ENCODE measurements at regions not wholly inside any gene's neighbourhood (a gene's known extent, or its start where the extent isn't known, plus 50 kb on each side); places are given as distances from the start of the nearest gene placed in this dataset.
"Not testable (repeated sequence)": the region's sequence is repeated elsewhere in the genome, so short reads cannot be mapped to it uniquely, and the experiment has no call there.

GRCh38 chr6:26224940-26225847 is 138.0 kb downstream of the HFE start:
- H3K36me3 Mint-ChIP-seq (ENCODE audit: low read depth), result peaks cover 3% of the 10 kb centered on the region
- no peak overlapping the region for H3K27ac Mint-ChIP-seq
- H3K27me3 Mint-ChIP-seq, result no peaks in the 10 kb centered on the region
- no peak overlapping the region for H3K4me3 Mint-ChIP-seq
- peaks cover 10% of the 10 kb centered on the region for H3K4me1 Mint-ChIP-seq (ENCODE audit: low read depth)
- H3K9me3 Mint-ChIP-seq, result no peaks in the 10 kb centered on the region

DNA sequence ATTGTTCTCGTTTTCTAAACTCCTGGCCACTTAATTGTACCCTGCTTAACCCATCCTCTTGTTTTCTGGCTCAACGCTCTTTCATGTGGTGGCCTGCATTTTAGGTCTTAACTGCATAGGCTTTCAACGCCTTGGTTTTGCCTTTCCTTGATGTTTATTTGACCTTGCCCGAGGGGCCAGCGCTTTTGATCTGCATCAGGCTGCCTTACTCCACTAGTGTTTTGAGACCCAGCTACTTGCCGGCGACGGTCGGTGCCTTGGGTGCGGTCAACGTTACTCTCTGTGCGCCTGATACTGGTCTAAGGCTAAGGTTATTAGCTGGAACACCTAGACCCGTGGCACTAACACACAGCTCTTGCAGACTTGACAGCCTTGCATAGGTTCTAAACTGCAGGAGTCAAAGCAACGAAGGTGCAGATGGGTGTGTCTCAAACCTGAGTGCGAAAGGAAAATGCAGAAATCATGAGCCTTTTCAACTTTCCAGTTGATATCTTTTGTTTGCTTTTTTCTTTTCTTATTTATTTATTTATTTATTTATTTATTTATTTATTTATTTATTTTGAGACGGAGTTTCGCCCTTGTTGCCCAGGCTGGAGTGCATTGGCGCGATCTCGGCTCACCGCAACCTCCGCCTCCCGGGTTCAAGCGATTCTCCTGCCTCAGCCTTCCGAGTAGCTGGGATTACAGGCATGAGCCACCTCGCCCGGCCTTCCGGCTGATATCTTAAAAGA is 138.8 kb downstream of the HFE start:
- Mint-ChIP-seq H3K27me3 (no peaks in the 10 kb centered on the region), H3K9me3 (no peaks in the 10 kb centered on the region), H3K27ac (no peak overlapping the region), H3K36me3 (ENCODE audit: low read depth) (peaks cover 3% of the 10 kb centered on the region), H3K4me1 (ENCODE audit: low read depth) (peaks cover 11% of the 10 kb centered on the region), H3K4me3 (no peak overlapping the region)

DNA sequence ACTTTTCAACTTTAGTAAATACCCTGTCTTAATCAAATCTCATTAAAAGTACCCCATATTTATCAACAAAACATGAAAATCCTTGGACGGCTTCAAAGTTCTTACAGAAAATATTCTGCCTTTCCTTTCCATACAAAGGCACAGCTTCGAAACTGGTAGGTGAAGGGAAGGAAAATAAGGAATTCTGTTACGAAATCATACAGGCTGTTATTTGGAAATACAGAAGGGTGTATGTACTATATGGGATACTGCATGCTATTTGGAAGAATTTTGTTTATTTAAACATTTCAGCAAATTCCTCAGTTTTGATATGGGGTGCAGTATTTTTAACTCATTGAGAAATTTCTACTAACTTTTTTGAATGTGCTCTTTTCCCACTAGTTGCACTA is 138.4 kb upstream of the BTN3A2 start:
- Mint-ChIP-seq H3K4me3 (no peak overlapping the region), H3K9me3 (no peaks in the 10 kb centered on the region), H3K27me3 (no peaks in the 10 kb centered on the region), H3K36me3 (ENCODE audit: low read depth) (peaks cover 3% of the 10 kb centered on the region), H3K4me1 (ENCODE audit: low read depth) (peaks cover 11% of the 10 kb centered on the region), H3K27ac (no peak overlapping the region)

- Mint-ChIP-seq H3K9me3 (no peaks in the 10 kb centered on the region), H3K27me3 (no peaks in the 10 kb centered on the region), H3K4me3 (no peak overlapping the region), H3K4me1 (ENCODE audit: low read depth) (peaks cover 37% of the 10 kb centered on the region), H3K27ac (peak overlapping the region; percentile 48), H3K36me3 (ENCODE audit: low read depth) (peaks cover 3% of the 10 kb centered on the region)
Observed at GRCh38 chr6:26230351-26230750, 134.6 kb upstream of the BTN3A2 start.

- Mint-ChIP-seq H3K27ac (no peak overlapping the region), H3K4me3 (no peak overlapping the region), H3K9me3 (no peaks in the 10 kb centered on the region), H3K36me3 (ENCODE audit: low read depth) (peaks cover 3% of the 10 kb centered on the region), H3K4me1 (ENCODE audit: low read depth) (peaks cover 44% of the 10 kb centered on the region), H3K27me3 (no peaks in the 10 kb centered on the region)
Observed at GRCh38 chr6:26231006-26231587, 133.9 kb upstream of the BTN3A2 start.

GRCh38 chr6:26232306-26232939 is 132.6 kb upstream of the BTN3A2 start:
- Mint-ChIP-seq H3K9me3 (no peaks in the 10 kb centered on the region), H3K27ac (peak overlapping the region; percentile 98), H3K4me3 (peak overlapping the region; percentile 84), H3K27me3 (no peaks in the 10 kb centered on the region), H3K4me1 (ENCODE audit: low read depth) (peaks cover 45% of the 10 kb centered on the region), H3K36me3 (ENCODE audit: low read depth) (no peaks in the 10 kb centered on the region)

DNA sequence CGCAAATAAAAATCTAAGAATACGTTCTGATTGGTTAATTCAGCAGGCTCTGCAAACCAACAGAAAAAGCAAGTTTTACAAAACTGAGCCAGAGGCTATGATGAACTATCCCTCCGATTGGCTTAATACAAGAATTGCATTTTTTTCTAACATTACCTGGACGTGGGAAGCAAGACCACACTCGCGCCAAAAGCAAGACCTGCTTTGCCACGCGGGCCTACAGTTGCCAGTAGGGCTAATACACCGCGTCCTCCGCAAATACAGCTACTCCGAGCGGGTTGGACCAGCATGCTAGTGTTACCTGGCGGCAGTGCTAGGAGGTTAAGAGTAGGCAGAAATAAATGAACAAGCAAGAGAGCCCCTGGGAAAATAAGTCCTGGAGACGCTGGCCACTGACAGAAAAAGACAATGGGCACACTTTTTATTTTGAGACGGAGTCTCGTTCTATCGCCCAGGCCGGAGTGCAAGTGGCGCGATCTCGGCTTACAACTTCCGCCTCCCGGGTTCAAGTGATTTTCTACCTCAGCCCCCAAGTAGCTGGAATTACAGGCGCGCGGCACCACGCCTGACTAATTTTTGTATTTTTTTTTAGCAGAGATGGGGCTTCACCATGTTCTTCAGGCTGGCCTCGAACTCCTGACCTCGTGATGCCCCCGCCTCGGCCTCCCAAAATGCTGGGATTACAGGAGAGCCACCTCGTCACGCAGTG is 131.9 kb upstream of the BTN3A2 start:
- H3K4me1 Mint-ChIP-seq (ENCODE audit: low read depth), result peaks cover 45% of the 10 kb centered on the region
- H3K9me3 Mint-ChIP-seq, result no peaks in the 10 kb centered on the region
- peak overlapping the region; percentile 84 for H3K4me3 Mint-ChIP-seq
- no peaks in the 10 kb centered on the region for H3K36me3 Mint-ChIP-seq (ENCODE audit: low read depth)
- peak overlapping the region; percentile 98 for H3K27ac Mint-ChIP-seq
- H3K27me3 Mint-ChIP-seq, result no peaks in the 10 kb centered on the region

DNA sequence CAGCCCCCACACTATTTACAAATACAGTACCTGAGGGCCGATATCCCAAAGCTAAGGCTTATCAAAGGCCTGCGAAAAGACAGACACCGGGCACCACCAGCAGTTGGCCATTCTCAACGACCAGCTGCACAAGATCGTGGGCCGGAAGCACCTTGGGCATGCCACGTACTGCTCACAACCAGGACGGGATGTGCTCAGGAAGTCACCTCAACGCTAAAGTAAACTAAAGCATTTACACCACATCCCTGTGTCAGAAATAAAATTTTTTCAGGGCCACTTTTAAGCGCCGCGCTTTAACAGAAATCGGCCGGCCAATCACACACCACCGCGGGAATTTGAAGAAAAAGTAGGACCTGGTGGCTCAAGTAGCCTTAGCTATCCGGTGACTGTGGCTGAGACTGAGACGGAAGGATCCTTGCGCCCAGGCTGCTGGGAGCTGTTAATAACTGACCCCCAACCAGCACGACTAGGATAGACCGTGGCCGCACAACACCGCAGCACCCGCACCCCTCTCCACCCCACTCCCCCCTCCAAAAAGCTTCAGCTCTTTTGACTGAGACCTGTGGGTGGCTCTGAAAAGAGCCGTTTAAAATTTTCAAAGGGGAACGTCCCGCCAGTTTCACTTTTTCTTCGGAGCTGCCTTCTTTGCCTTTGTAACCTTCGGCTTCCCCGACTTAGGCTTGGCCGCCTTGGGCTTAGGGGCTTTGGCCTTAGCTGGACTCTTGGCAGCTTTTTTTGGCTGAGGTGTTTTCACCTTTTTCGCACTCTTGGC is 131.2 kb upstream of the BTN3A2 start:
- H3K27ac Mint-ChIP-seq, result peak overlapping the region; percentile 98
- no peaks in the 10 kb centered on the region for H3K27me3 Mint-ChIP-seq

DNA sequence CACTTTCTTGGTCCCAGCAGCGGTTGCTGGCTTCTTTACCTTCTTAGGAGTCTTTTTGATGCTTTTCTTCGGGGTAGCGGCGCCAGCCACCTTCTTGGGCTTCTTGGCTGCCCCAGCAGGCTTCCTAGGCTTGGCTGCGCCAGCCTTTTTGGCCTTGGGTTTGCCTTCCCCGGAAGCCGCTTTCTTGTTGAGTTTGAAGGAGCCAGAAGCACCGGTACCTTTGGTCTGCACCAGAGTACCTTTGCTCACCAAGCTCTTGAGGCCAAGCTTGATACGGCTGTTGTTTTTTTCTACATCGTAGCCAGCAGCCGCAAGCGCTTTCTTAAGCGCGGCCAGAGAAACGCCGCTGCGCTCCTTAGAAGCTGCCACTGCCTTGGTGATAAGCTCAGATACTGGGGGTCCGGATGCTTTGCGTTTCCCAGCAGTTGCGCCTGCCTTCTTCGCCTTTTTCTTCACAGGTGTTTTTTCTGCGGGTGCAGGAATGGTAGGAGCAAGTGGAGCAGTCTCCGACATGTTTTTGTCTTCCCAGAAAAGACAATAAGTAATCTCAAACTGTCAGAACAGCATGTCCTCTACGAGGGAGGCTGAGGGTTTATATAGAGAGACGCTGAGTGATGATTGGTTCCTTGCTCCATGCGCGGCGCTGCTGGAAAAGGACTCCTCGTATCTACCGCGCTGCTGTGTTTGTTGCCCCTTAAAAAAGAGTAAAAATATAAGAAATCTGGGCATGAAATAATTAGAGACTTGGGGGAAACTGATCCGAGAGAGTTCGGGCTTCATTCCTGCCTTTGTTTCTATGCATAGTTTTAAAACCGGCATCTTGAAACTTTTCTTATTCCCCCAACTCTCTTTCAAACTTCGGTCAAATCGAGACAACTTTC is 130.3 kb upstream of the BTN3A2 start:
- Mint-ChIP-seq H3K9me3 (no peaks in the 10 kb centered on the region), H3K4me1 (ENCODE audit: low read depth) (peaks cover 37% of the 10 kb centered on the region), H3K27me3 (no peaks in the 10 kb centered on the region), H3K27ac (peak overlapping the region; percentile 98), H3K36me3 (ENCODE audit: low read depth) (no peaks in the 10 kb centered on the region), H3K4me3 (peak overlapping the region; percentile 84)

More for the DNA sequence above, 131.2 kb upstream of the BTN3A2 start:
- no peaks in the 10 kb centered on the region for H3K9me3 Mint-ChIP-seq
- peak overlapping the region; percentile 84 for H3K4me3 Mint-ChIP-seq
- H3K36me3 Mint-ChIP-seq (ENCODE audit: low read depth), result no peaks in the 10 kb centered on the region
- peaks cover 44% of the 10 kb centered on the region for H3K4me1 Mint-ChIP-seq (ENCODE audit: low read depth)

DNA sequence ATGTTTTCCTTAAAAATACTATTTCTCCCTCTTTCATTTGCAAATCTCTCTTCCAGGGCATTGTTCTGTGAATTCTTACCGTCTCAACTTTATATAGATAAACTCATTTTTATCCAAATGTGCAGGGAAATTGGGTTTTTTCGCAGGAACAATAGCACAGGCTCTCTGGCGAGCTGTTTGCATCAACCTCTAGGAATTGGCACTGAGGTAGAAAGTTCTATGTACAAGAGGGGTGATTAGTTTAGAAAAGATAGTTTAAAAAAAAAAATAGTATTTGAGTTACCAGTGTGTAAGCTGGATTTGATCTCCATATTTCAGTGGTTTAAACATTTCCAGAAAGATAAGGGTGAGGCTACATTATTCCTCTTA is 129.7 kb upstream of the BTN3A2 start:
- H3K4me3 Mint-ChIP-seq, result peak overlapping the region; percentile 84
- H3K9me3 Mint-ChIP-seq, result peaks cover 2% of the 10 kb centered on the region
- peaks cover 40% of the 10 kb centered on the region for H3K4me1 Mint-ChIP-seq (ENCODE audit: low read depth)
- H3K27ac Mint-ChIP-seq, result peak overlapping the region; percentile 98
- H3K27me3 Mint-ChIP-seq, result no peaks in the 10 kb centered on the region
- H3K36me3 Mint-ChIP-seq (ENCODE audit: low read depth), result peaks cover 3% of the 10 kb centered on the region

DNA sequence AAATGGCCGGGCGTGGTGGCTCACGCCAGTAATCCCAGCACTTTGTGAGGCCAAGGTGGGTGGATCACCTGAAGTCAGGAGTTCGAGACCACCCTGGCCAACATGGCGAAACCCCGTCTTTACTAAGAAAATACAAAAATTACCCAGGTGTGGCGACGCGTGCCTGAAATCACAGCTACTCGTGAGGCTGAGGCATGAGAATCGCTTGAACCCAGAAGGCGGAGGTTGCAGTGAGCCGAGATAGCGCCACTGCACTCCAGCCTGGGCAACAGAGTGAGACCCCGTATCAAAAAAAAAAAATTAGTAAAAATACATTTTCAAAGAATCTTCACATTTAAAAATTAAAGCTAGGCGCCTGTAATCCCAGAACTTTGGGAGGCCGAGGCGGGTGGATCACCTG is 125.6 kb upstream of the BTN3A2 start:
- not testable (repeated sequence) for H3K27ac Mint-ChIP-seq; H3K36me3 Mint-ChIP-seq (ENCODE audit: low read depth); H3K27me3 Mint-ChIP-seq; H3K4me3 Mint-ChIP-seq; H3K9me3 Mint-ChIP-seq
- H3K4me1 Mint-ChIP-seq (ENCODE audit: low read depth), result peaks cover 43% of the 10 kb centered on the region

DNA sequence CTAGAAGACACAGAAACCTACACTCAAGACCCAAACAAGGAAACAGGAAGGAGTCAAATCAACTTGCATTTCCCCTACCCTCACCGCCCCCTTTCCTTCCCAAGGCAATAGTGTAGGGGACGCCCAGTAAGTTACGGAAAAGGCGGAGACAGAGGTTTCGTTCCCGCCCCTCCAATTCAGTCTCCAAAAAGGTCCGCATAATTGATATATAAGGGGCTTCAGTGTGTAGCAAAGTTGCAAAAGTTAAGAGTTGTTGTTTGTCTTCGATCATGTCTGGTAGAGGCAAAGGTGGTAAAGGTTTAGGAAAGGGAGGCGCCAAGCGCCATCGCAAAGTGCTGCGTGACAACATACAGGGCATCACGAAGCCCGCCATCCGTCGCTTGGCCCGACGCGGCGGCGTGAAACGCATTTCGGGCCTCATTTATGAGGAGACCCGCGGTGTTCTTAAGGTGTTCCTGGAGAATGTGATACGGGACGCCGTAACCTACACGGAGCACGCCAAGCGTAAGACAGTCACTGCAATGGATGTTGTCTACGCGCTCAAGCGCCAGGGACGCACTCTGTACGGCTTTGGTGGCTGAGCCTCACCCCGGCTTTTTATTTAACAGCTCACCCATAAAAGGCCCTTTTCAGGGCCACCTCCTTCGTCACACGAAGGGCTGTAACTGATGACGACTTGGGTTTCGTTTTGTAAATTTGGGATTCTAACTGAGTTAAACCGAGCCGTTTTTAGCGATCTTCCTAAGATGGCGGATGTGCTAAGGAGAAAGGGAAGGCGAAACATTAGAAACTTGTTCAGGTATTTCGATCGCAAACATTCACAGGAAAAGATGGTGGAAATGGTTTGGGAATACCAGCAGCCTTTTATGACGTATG is 124.6 kb upstream of the BTN3A2 start:
- H3K36me3 Mint-ChIP-seq (ENCODE audit: low read depth), result peaks cover 6% of the 10 kb centered on the region
- H3K27ac Mint-ChIP-seq, result peak overlapping the region; percentile 98
- H3K4me3 Mint-ChIP-seq, result peak overlapping the region; percentile 85
- H3K4me1 Mint-ChIP-seq (ENCODE audit: low read depth), result peaks cover 36% of the 10 kb centered on the region
- no peaks in the 10 kb centered on the region for H3K27me3 Mint-ChIP-seq
- peaks cover 8% of the 10 kb centered on the region for H3K9me3 Mint-ChIP-seq
